SK-N-MC (cell line): ENCODE measurements at regions not wholly inside any gene's neighbourhood (a gene's known extent, or its start where the extent isn't known, plus 50 kb on each side); places are given as distances from the start of the nearest gene placed in this dataset.

ENCODE experiments used
- DNase-seq: peaks from one replicate; pipeline ENCODE4 v3.0.0-alpha.2; 2011; ENCODE audit warnings: low read depth, low spot score
- H3K27ac ChIP-seq: fragments of 200-600 bp; sonication (generic); 2 replicates; pipeline ENCODE4 v1.5.1; 2016; ENCODE audit warnings: mixed run types
- H3K36me3 ChIP-seq: fragments of 200-600 bp; sonication (generic); 2 replicates; pipeline ENCODE4 v1.6.1; 2017; ENCODE audit warnings: antibody characterized with exemption, low read length, mixed read lengths; ENCODE audit not compliant: insufficient read depth
- H3K4me3 ChIP-seq: fragments of 200-600 bp; sonication (generic); 2 replicates; pipeline ENCODE4 v1.5.1; 2016
- H3K9ac ChIP-seq: fragments of 200-600 bp; sonication (generic); 2 replicates; pipeline ENCODE4 v1.8.0; 2017; ENCODE audit warnings: mixed run types, mixed read lengths; ENCODE audit not compliant: insufficient read length
- H3K9me3 ChIP-seq: fragments of 200-600 bp; sonication (generic); 2 replicates; pipeline ENCODE4 v1.6.1; 2017; ENCODE audit warnings: low read depth, mild to moderate bottlenecking, antibody characterized with exemption, low read length, moderate library complexity, mixed read lengths
- EZH2 ChIP-seq: fragments of 200-600 bp; sonication (generic); IDR thresholded peaks from one replicate; pipeline ENCODE4 v1.6.1; 2017; ENCODE audit warnings: antibody characterized with exemption
- FOXP2 ChIP-seq: optimal IDR thresholded peaks from 2 replicates; pipeline ENCODE3; 2011; ENCODE audit warnings: mild to moderate bottlenecking, moderate library complexity; ENCODE audit not compliant: insufficient read depth; ENCODE audit errors: extremely low read length, control extremely low read depth
- POLR2AphosphoS5 ChIP-seq: IDR thresholded peaks from 2 replicates; pipeline ENCODE4 v1.6.1; 2012; ENCODE audit warnings: mild to moderate bottlenecking, low read depth, low read length, borderline replicate concordance

- Histone ChIP-seq H3K27ac (no peak overlapping the region), H3K4me3 (no peak overlapping the region), H3K9ac (no peak overlapping the region), H3K9me3 (no peaks in the 10 kb centered on the region), H3K36me3 (no peaks in the 10 kb centered on the region)
- no peak for DNase-seq
- TF ChIP-seq POLR2AphosphoS5 (no peak), EZH2 (no peak), FOXP2 (no peak)
Observed at GRCh38 chr17:79304884-79305283, 230.3 kb downstream of the ENGASE start.

GRCh38 chr17:79303641-79304205 is 229.1 kb downstream of the ENGASE start:
- Histone ChIP-seq H3K9me3 (no peaks in the 10 kb centered on the region), H3K4me3 (no peak overlapping the region), H3K9ac (no peak overlapping the region), H3K27ac (no peak overlapping the region), H3K36me3 (no peaks in the 10 kb centered on the region)
- no peak for DNase-seq
- no peak for TF ChIP-seq EZH2
- TF ChIP-seq POLR2AphosphoS5, result no peak
- TF ChIP-seq FOXP2, result no peak

- DNase-seq, result no peak
- Histone ChIP-seq H3K4me3 (no peak overlapping the region), H3K27ac (no peak overlapping the region), H3K9ac (no peak overlapping the region), H3K9me3 (no peaks in the 10 kb centered on the region), H3K36me3 (no peaks in the 10 kb centered on the region)
- TF ChIP-seq FOXP2, result no peak
- no peak for TF ChIP-seq POLR2AphosphoS5
Observed at GRCh38 chr17:79301469-79301868, 226.8 kb downstream of the ENGASE start.

GRCh38 chr17:79299349-79299748 is 224.7 kb downstream of the ENGASE start:
- Histone ChIP-seq H3K4me3 (no peak overlapping the region), H3K36me3 (no peaks in the 10 kb centered on the region), H3K9ac (no peak overlapping the region), H3K9me3 (no peaks in the 10 kb centered on the region), H3K27ac (no peak overlapping the region)
- TF ChIP-seq EZH2 (no peak), FOXP2 (no peak), POLR2AphosphoS5 (no peak)
- no peak for DNase-seq

GRCh38 chr17:79298799-79299198 is 224.2 kb downstream of the ENGASE start:
- Histone ChIP-seq H3K9ac (no peak overlapping the region), H3K27ac (no peak overlapping the region)
- no peak for TF ChIP-seq POLR2AphosphoS5
- no peak for TF ChIP-seq EZH2
- TF ChIP-seq FOXP2, result no peak

GRCh38 chr17:79296243-79296642 is 221.6 kb downstream of the ENGASE start:
- no peak overlapping the region for H3K4me3 ChIP-seq
- no peak overlapping the region for H3K9ac ChIP-seq
- no peak overlapping the region for H3K27ac ChIP-seq
- no peaks in the 10 kb centered on the region for H3K9me3 ChIP-seq
- no peak for TF ChIP-seq POLR2AphosphoS5
- no peak for TF ChIP-seq FOXP2
- no peak for TF ChIP-seq EZH2
- no peak for DNase-seq
- no peaks in the 10 kb centered on the region for H3K36me3 ChIP-seq

More at GRCh38 chr17:79298799-79299198, 224.2 kb downstream of the ENGASE start:
- no peak for DNase-seq
- Histone ChIP-seq H3K4me3 (no peak overlapping the region), H3K9me3 (no peaks in the 10 kb centered on the region), H3K36me3 (no peaks in the 10 kb centered on the region)

GRCh38 chr17:79295307-79295706 is 220.7 kb downstream of the ENGASE start:
- TF ChIP-seq FOXP2, result no peak
- no peak for TF ChIP-seq POLR2AphosphoS5
- no peak for TF ChIP-seq EZH2
- no peak for DNase-seq
- no peak overlapping the region for H3K9ac ChIP-seq

GRCh38 chr17:79294459-79295071 is 219.9 kb downstream of the ENGASE start:
- H3K4me3 ChIP-seq, result no peak overlapping the region
- no peak overlapping the region for H3K27ac ChIP-seq
- TF ChIP-seq FOXP2, result no peak
- no peak for TF ChIP-seq POLR2AphosphoS5
- no peak for TF ChIP-seq EZH2
- DNase-seq, result peak; percentile 5
- H3K36me3 ChIP-seq, result no peaks in the 10 kb centered on the region
- H3K9me3 ChIP-seq, result no peaks in the 10 kb centered on the region
- no peak overlapping the region for H3K9ac ChIP-seq

More at GRCh38 chr17:79295307-79295706, 220.7 kb downstream of the ENGASE start:
- Histone ChIP-seq H3K27ac (no peak overlapping the region), H3K9me3 (no peaks in the 10 kb centered on the region), H3K4me3 (no peak overlapping the region), H3K36me3 (no peaks in the 10 kb centered on the region)

- H3K4me3 ChIP-seq, result no peak overlapping the region
- no peaks in the 10 kb centered on the region for H3K9me3 ChIP-seq
- H3K36me3 ChIP-seq, result no peaks in the 10 kb centered on the region
- no peak overlapping the region for H3K27ac ChIP-seq
- DNase-seq, result no peak
- TF ChIP-seq EZH2, result no peak
- TF ChIP-seq POLR2AphosphoS5, result no peak
- TF ChIP-seq FOXP2, result no peak
- no peak overlapping the region for H3K9ac ChIP-seq
Observed at GRCh38 chr17:79292501-79292900, 217.9 kb downstream of the ENGASE start.
